HG03103 (cell line): ENCODE measurements at regions not wholly inside any gene's neighbourhood (a gene's known extent, or its start where the extent isn't known, plus 50 kb on each side); places are given as distances from the start of the nearest gene placed in this dataset.

Experiments
- ATAC-seq: cut with Tn5 transposase; IDR thresholded peaks from one replicate; pipeline ENCODE4 v1.9.1; 2021; ENCODE audit warnings: low read depth; ENCODE audit not compliant: unreplicated experiment

- ATAC-seq: no peak
Measured at GRCh38 chr1:229815076-229815475, 189.0 kb downstream of the URB2 start.

GRCh38 chr1:229815961-229816360 is 189.9 kb downstream of the URB2 start:
- no peak for ATAC-seq

GRCh38 chr1:229817936-229818335 is 191.9 kb downstream of the URB2 start:
- no peak for ATAC-seq

- ATAC-seq: no peak
Measured at GRCh38 chr1:229819091-229819490, 193.0 kb downstream of the URB2 start.

GRCh38 chr1:229822026-229822425 is 196.0 kb downstream of the URB2 start:
- ATAC-seq: no peak

- no peak for ATAC-seq
Measured at GRCh38 chr1:229825042-229825441, 199.0 kb downstream of the URB2 start.

GRCh38 chr1:229828461-229828860 is 202.4 kb downstream of the URB2 start:
- ATAC-seq: no peak

- ATAC-seq: no peak
Measured at GRCh38 chr1:229832695-229833094, 206.6 kb downstream of the URB2 start.

- no peak for ATAC-seq
Measured at GRCh38 chr1:229834230-229834629, 208.2 kb downstream of the URB2 start.

- ATAC-seq: no peak
Measured at GRCh38 chr1:229835226-229835625, 209.2 kb downstream of the URB2 start.

- no peak for ATAC-seq
Measured at GRCh38 chr1:229836324-229836723, 210.3 kb downstream of the URB2 start.

- ATAC-seq: no peak
Measured at GRCh38 chr1:229838204-229838603, 212.2 kb downstream of the URB2 start.

- ATAC-seq: no peak
Measured at GRCh38 chr1:229839800-229840199, 213.8 kb downstream of the URB2 start.

GRCh38 chr1:229841230-229841629 is 215.2 kb downstream of the URB2 start:
- peak; percentile 71 for ATAC-seq

- no peak for ATAC-seq
Measured at GRCh38 chr1:229842302-229843255, 216.5 kb downstream of the URB2 start.

GRCh38 chr1:229843627-229844238 is 217.7 kb downstream of the URB2 start:
- no peak for ATAC-seq

- ATAC-seq: no peak
Measured at GRCh38 chr1:229844675-229845074, 218.6 kb downstream of the URB2 start.

- no peak for ATAC-seq
Measured at GRCh38 chr1:229845410-229846138, 219.5 kb downstream of the URB2 start.

GRCh38 chr1:229846351-229846750 is 220.3 kb downstream of the URB2 start:
- ATAC-seq: no peak

GRCh38 chr1:229848752-229849677 is 218.0 kb upstream of the GALNT2 start:
- ATAC-seq: no peak
